Keratinocyte (primary cell): ENCODE measurements at regions not wholly inside any gene's neighbourhood (a gene's known extent, or its start where the extent isn't known, plus 50 kb on each side); places are given as distances from the start of the nearest gene placed in this dataset.

Experiments
- DNase-seq: peaks from one replicate; pipeline ENCODE4 v3.0.0-alpha.2; 2011; ENCODE audit warnings: low read depth, missing footprints, low spot score
- FAIRE-seq: peaks from 2 replicates; lab custom pipeline; 2011; peaks lifted over from hg19 to GRCh38; lab: Jason Lieb, UNC
- H2AFZ ChIP-seq: 2 replicates; pipeline ENCODE4 v1.6.0; 2012; ENCODE audit warnings: low read length, control low read depth, inconsistent platforms; ENCODE audit not compliant: control insufficient read depth
- H3K27ac ChIP-seq: 2 replicates; pipeline ENCODE4 v1.5.1; 2011; ENCODE audit warnings: low read length; ENCODE audit not compliant: control insufficient read depth, insufficient read depth
- H3K27me3 ChIP-seq: 3 replicates; pipeline ENCODE4 v1.6.0; 2011; ENCODE audit warnings: low read length; ENCODE audit not compliant: control insufficient read depth, insufficient read depth; ENCODE audit errors: extremely low read depth
- H3K36me3 ChIP-seq, 2 experiments: 2 replicates in 1 of 2; 3 replicates in 1 of 2; pipeline ENCODE4 v1.5.1; 2011; ENCODE audit warnings: low read length in 2 of 2, mild to moderate bottlenecking in 1 of 2; ENCODE audit not compliant: control insufficient read depth in 2 of 2, insufficient read depth in 2 of 2; ENCODE audit errors: extremely low read depth in 1 of 2
- H3K4me1 ChIP-seq: 3 replicates; pipeline ENCODE4 v1.5.1; 2011; ENCODE audit warnings: low read length; ENCODE audit not compliant: control insufficient read depth, insufficient read depth; ENCODE audit errors: extremely low read depth
- H3K4me2 ChIP-seq: 3 replicates; pipeline ENCODE4 v1.6.0; 2011; ENCODE audit warnings: low read depth, low read length; ENCODE audit not compliant: control insufficient read depth, insufficient read depth; ENCODE audit errors: extremely low read depth
- H3K4me3 ChIP-seq, 3 experiments: fragments of 200-600 bp in 1 of 3; sonication (generic) in 1 of 3; 2 replicates in 2 of 3; 3 replicates in 1 of 3; pipeline ENCODE4 v1.5.1; 2011 to 2016; ENCODE audit warnings: low read length in 3 of 3, mild to moderate bottlenecking in 3 of 3, control low read depth in 2 of 3, inconsistent platforms in 1 of 3, low read depth in 1 of 3, mixed read lengths in 1 of 3, mixed run types in 1 of 3, moderate library complexity in 1 of 3; ENCODE audit not compliant: control insufficient read depth in 2 of 3, insufficient read depth in 2 of 3; ENCODE audit errors: extremely low read depth in 1 of 3
- H3K79me2 ChIP-seq: 2 replicates; pipeline ENCODE4 v1.6.0; 2012; ENCODE audit warnings: low read length; ENCODE audit not compliant: control insufficient read depth, insufficient read depth
- H3K9ac ChIP-seq: 3 replicates; pipeline ENCODE4 v1.6.0; 2011; ENCODE audit warnings: low read length; ENCODE audit not compliant: control insufficient read depth, insufficient read depth; ENCODE audit errors: extremely low read depth
- H3K9me1 ChIP-seq: 3 replicates; pipeline ENCODE4 v1.6.0; 2011; ENCODE audit warnings: low read length; ENCODE audit not compliant: control insufficient read depth, insufficient read depth; ENCODE audit errors: extremely low read depth
- H3K9me3 ChIP-seq: 2 replicates; pipeline ENCODE4 v1.5.1; 2012; ENCODE audit warnings: low read depth, low read length; ENCODE audit not compliant: control insufficient read depth
- H4K20me1 ChIP-seq: 3 replicates; pipeline ENCODE4 v1.6.0; 2011; ENCODE audit warnings: low read length; ENCODE audit not compliant: control insufficient read depth, insufficient read depth; ENCODE audit errors: extremely low read depth
- EZH2 ChIP-seq: IDR thresholded peaks from one replicate; pipeline ENCODE4 v1.6.1; 2012; ENCODE audit warnings: inconsistent platforms, mild to moderate bottlenecking, low read length, moderate library complexity
- dilution Hi-C: fragments of 300-500 bp; cut with MboI; formaldehyde crosslinking; loops from one replicate; pipeline ENCODE4 v1.7.0; 2020; ENCODE audit warnings: low sequenced_read_pairs; ENCODE audit not compliant: extremely low pct_ligation_motif_present
- TF ChIP-seq, protein P1 (sequence below), 3 experiments: IDR thresholded peaks in 1 of 3; conservative IDR thresholded peaks in 1 of 3; optimal IDR thresholded peaks in 1 of 3; 2 replicates in 2 of 3; 3 replicates in 1 of 3; pipeline versions ENCODE3 to v1.5.1; 2011; ENCODE audit warnings: low read length in 3 of 3, mild to moderate bottlenecking in 3 of 3, moderate library complexity in 2 of 3, control low read depth in 1 of 3, inconsistent platforms in 1 of 3; ENCODE audit not compliant: insufficient read depth in 2 of 3; ENCODE audit errors: extremely low read depth in 1 of 3

DNA sequence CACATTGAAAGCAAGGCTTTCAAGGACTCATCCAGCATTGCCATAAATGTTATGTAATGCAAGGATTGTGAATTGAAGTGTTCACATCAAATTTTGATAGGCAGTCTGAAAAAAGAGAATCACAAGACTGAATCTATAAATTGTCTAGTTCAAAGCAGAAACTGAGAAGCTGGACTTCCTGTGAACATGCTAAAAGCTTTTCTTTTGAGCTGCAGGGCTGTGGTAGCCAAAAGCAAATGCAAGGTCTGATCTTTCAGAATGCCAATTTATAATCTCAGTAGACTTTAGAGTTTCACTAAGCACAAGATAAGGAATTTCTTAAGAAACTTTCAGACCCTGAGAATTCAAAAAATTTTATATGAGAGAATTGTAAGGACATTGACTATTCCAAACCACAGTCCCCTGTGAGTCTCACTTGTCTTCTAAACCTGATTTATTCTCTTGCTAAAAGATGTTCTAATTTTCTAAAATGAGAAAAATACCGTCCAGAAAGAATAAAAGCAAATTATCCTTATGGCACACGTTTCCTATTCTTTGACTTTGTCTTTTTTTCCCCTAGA is 1700.3 kb downstream of the OTOL1 start:
- Histone ChIP-seq H3K4me3 (no peak overlapping the region), H3K36me3 (no peaks in the 10 kb centered on the region), H2AFZ (no peak overlapping the region), H3K79me2 (no peaks in the 10 kb centered on the region), H3K27ac (no peak overlapping the region), H3K4me2 (no peak overlapping the region), H3K9me1 (no peaks in the 10 kb centered on the region), H3K4me1 (no peaks in the 10 kb centered on the region), H4K20me1 (no peaks in the 10 kb centered on the region), H3K9ac (no peak overlapping the region), H3K9me3 (no peaks in the 10 kb centered on the region), H3K27me3 (no peaks in the 10 kb centered on the region)
- DNase-seq (no peak), FAIRE-seq (no peak)
- TF ChIP-seq, protein P1, sequence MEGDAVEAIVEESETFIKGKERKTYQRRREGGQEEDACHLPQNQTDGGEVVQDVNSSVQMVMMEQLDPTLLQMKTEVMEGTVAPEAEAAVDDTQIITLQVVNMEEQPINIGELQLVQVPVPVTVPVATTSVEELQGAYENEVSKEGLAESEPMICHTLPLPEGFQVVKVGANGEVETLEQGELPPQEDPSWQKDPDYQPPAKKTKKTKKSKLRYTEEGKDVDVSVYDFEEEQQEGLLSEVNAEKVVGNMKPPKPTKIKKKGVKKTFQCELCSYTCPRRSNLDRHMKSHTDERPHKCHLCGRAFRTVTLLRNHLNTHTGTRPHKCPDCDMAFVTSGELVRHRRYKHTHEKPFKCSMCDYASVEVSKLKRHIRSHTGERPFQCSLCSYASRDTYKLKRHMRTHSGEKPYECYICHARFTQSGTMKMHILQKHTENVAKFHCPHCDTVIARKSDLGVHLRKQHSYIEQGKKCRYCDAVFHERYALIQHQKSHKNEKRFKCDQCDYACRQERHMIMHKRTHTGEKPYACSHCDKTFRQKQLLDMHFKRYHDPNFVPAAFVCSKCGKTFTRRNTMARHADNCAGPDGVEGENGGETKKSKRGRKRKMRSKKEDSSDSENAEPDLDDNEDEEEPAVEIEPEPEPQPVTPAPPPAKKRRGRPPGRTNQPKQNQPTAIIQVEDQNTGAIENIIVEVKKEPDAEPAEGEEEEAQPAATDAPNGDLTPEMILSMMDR (optimal IDR thresholded peaks at IDR 0.05 in 1 of 3, IDR thresholded peaks at IDR 0.05 in 1 of 3, conservative IDR thresholded peaks at IDR 0.05 in 1 of 3; ENCODE audit: extremely low read depth in 1 of 3, insufficient read depth in 2 of 3, low read length in 3 of 3), result no peak
- no peak for TF ChIP-seq EZH2
- dilution Hi-C loops, result no loop called here

DNA sequence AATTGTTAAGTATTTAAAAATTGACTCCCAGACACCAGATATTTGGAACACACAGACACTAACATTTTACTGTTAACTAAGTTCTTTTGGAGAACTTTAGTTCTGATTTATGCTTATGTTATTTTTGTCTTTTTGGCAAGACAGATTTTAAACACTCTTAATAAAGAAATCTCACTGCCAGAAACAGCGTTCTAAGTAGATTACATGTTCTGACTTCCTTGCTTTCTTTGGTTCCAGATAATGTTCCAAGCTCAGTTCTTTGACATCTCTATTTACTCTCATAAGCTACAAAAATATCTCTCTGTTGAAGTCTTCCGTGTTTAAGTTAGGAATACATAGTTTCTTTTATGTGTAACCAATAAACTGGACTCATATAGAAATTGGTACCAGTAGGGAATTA is 1699.6 kb downstream of the OTOL1 start:
- H3K9ac ChIP-seq, result no peak overlapping the region
- H3K36me3 ChIP-seq, result no peaks in the 10 kb centered on the region
- H3K4me2 ChIP-seq, result no peak overlapping the region
- FAIRE-seq (no peak), DNase-seq (no peak)
- no peak overlapping the region for H3K4me3 ChIP-seq
- no peaks in the 10 kb centered on the region for H4K20me1 ChIP-seq
- no peaks in the 10 kb centered on the region for H3K9me1 ChIP-seq
- H3K27me3 ChIP-seq, result no peaks in the 10 kb centered on the region
- H3K4me1 ChIP-seq, result no peaks in the 10 kb centered on the region
- TF ChIP-seq, protein P1 (optimal IDR thresholded peaks at IDR 0.05 in 1 of 3, IDR thresholded peaks at IDR 0.05 in 1 of 3, conservative IDR thresholded peaks at IDR 0.05 in 1 of 3; ENCODE audit: extremely low read depth in 1 of 3, insufficient read depth in 2 of 3, low read length in 3 of 3), result no peak
- TF ChIP-seq EZH2, result no peak
- no peaks in the 10 kb centered on the region for H3K79me2 ChIP-seq
- no peak overlapping the region for H2AFZ ChIP-seq
- dilution Hi-C loops, result no loop called here
- H3K9me3 ChIP-seq, result no peaks in the 10 kb centered on the region
- no peak overlapping the region for H3K27ac ChIP-seq
